ENCODE measurements at regions not wholly inside any gene's neighbourhood (a gene's known extent, or its start where the extent isn't known, plus 50 kb on each side); places are given as distances from the start of the nearest gene placed in this dataset.

GRCh38 chr6:98339506-98339905 is 494.9 kb upstream of the POU3F2 start:
- ATAC-seq = no peak
- TF ChIP-seq BACH2 (CRISPR knock-in tag; IDR thresholded peaks at IDR 0.05; ENCODE audit: borderline replicate concordance) (no peak), ZNF8 (CRISPR knock-in tag; IDR thresholded peaks at IDR 0.05) (no peak), ZFP30 (CRISPR knock-in tag; IDR thresholded peaks at IDR 0.05) (no peak), CSDC2 (CRISPR knock-in tag; IDR thresholded peaks at IDR 0.05) (no peak), ESRRG (CRISPR knock-in tag; IDR thresholded peaks at IDR 0.05) (no peak), CREB5 (CRISPR knock-in tag; IDR thresholded peaks at IDR 0.05; ENCODE audit: low read depth) (no peak), TCF4 (CRISPR knock-in tag; IDR thresholded peaks at IDR 0.05; ENCODE audit: borderline replicate concordance) (no peak), TOX (CRISPR knock-in tag; IDR thresholded peaks at IDR 0.05; ENCODE audit: borderline replicate concordance) (no peak), PATZ1 (CRISPR knock-in tag; IDR thresholded peaks at IDR 0.05; ENCODE audit: borderline replicate concordance) (no peak)

GRCh38 chr6:98343004-98343403 is 491.4 kb upstream of the POU3F2 start:
- no peak for ATAC-seq
- TF ChIP-seq ESRRG (CRISPR knock-in tag; IDR thresholded peaks at IDR 0.05) (no peak), PPARA (CRISPR knock-in tag; IDR thresholded peaks at IDR 0.05; ENCODE audit: borderline replicate concordance) (no peak), ARNTL (CRISPR knock-in tag; IDR thresholded peaks at IDR 0.05; ENCODE audit: borderline replicate concordance, low read depth) (no peak), ZNF565 (CRISPR knock-in tag; conservative IDR thresholded peaks at IDR 0.05; ENCODE audit: low read depth) (no peak), CSRNP3 (CRISPR knock-in tag; IDR thresholded peaks at IDR 0.05) (no peak), ZC3H10 (CRISPR knock-in tag; IDR thresholded peaks at IDR 0.05) (no peak), TSHZ2 (CRISPR knock-in tag; IDR thresholded peaks at IDR 0.05) (no peak), ZNF70 (CRISPR knock-in tag; IDR thresholded peaks at IDR 0.05) (no peak), TOX (CRISPR knock-in tag; IDR thresholded peaks at IDR 0.05; ENCODE audit: borderline replicate concordance) (no peak), PATZ1 (CRISPR knock-in tag; IDR thresholded peaks at IDR 0.05; ENCODE audit: borderline replicate concordance) (no peak), ISL1 (CRISPR knock-in tag; IDR thresholded peaks at IDR 0.05) (no peak), POU6F1 (CRISPR knock-in tag; IDR thresholded peaks at IDR 0.05; ENCODE audit: borderline replicate concordance, low read depth) (no peak), RARB (CRISPR knock-in tag; IDR thresholded peaks at IDR 0.05) (no peak), ZNF8 (CRISPR knock-in tag; IDR thresholded peaks at IDR 0.05) (no peak), BACH2 (CRISPR knock-in tag; IDR thresholded peaks at IDR 0.05; ENCODE audit: borderline replicate concordance) (no peak)

GRCh38 chr6:98343797-98344196 is 490.6 kb upstream of the POU3F2 start:
- ATAC-seq = no peak
- TF ChIP-seq TCF4 (CRISPR knock-in tag; IDR thresholded peaks at IDR 0.05; ENCODE audit: borderline replicate concordance) (no peak), CREB5 (CRISPR knock-in tag; IDR thresholded peaks at IDR 0.05; ENCODE audit: low read depth) (no peak), OSR1 (CRISPR knock-in tag; IDR thresholded peaks at IDR 0.05) (no peak), TOX (CRISPR knock-in tag; IDR thresholded peaks at IDR 0.05; ENCODE audit: borderline replicate concordance) (no peak), ZFP30 (CRISPR knock-in tag; IDR thresholded peaks at IDR 0.05) (no peak), ZFP3 (CRISPR knock-in tag; IDR thresholded peaks at IDR 0.05) (no peak), GLIS3 (CRISPR knock-in tag; IDR thresholded peaks at IDR 0.05) (no peak), BACH2 (CRISPR knock-in tag; IDR thresholded peaks at IDR 0.05; ENCODE audit: borderline replicate concordance) (no peak), ESRRG (CRISPR knock-in tag; IDR thresholded peaks at IDR 0.05) (no peak), ZC3H10 (CRISPR knock-in tag; IDR thresholded peaks at IDR 0.05) (no peak), ISL1 (CRISPR knock-in tag; IDR thresholded peaks at IDR 0.05) (no peak), ZNF8 (CRISPR knock-in tag; IDR thresholded peaks at IDR 0.05) (no peak), CSRNP3 (CRISPR knock-in tag; IDR thresholded peaks at IDR 0.05) (no peak)

All from SK-N-SH treated with all-trans-retinoic acid at 6 μM for 48 hours (cell line).